SW480 (cell line): ENCODE measurements at regions not wholly inside any gene's neighbourhood (a gene's known extent, or its start where the extent isn't known, plus 50 kb on each side); places are given as distances from the start of the nearest gene placed in this dataset.

Experiments
- DNase-seq: peaks from one replicate; pipeline ENCODE4 v3.0.0-alpha.2; 2016; ENCODE audit warnings: low spot score

DNA sequence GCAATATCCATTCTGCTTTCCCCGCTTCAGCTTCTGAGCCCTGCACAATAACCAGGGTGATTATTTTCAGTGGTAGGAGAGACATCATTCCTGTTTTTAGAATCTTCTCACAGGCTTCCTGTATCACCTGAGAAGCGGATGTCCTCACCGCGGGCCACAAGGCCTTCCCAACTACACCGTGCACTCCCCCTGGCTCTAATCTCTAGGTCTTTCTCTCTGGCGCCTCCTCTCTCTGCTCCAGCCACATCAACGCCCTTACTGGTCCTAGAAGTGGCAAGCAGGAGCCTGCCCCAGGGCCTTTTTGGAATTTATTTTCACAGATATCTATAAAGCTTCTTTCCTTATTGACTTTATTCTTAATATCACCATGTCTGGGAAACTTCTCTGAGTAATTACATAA lies 675.2 kb upstream of the FRG1 start:
- DNase-seq: no peak

DNA sequence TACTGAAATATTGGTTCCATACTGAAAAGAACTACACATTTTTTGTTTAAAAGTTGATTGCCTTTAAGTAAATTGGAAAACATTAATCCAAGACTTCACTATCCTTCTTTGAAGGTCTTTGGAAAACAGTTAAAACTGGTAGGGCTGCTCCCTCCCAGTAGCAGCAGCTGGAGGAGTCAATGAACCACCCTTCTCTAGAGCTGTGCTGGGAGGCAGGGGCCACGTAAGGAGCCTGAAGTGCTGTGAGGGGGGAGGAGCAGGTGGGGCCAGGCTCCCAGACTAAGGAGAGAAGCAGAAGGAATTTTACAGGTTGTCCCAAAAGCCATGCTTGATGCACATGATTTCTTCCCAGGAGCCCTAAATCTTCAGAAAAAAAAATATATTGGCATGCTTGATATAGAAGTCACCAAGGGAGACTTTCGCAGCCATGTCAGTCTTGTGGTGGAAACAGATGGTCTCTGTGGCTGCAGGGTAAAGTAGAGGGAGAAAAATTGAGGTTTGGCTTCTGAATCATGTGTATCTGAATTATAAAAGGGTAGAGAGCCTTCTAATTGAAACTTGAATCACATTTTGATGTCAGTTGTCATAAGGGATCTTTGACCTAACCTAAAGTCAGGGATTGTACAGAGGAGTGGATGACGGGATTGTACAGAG lies 673.2 kb upstream of the FRG1 start:
- no peak for DNase-seq

DNA sequence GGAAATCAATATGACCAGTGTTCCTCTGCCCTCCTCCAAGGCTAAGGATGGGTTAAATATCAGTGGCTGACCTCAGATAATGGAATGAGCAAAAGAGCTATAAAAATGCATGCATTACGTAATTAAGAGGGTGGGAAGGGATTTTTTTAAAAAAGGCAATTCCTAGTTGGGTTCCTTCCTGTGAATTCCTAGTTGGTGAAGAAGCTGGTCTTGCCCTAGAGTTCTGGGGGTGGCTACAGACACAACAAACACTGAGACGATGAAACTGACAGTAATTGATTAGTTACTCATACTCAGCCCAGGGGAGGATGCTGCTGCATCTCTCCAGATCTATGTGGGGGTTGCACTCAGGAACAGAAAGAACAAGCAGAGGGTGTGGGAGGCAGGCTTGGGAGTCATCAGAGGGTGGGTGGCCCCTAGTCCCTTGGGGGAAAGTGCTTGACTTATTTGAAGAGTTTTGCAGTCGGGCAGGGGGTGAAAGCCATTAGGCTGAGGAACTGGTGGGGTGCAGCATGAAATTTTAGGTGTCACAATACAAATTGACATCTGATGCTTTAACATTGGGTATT lies 662.0 kb upstream of the FRG1 start:
- no peak for DNase-seq

DNA sequence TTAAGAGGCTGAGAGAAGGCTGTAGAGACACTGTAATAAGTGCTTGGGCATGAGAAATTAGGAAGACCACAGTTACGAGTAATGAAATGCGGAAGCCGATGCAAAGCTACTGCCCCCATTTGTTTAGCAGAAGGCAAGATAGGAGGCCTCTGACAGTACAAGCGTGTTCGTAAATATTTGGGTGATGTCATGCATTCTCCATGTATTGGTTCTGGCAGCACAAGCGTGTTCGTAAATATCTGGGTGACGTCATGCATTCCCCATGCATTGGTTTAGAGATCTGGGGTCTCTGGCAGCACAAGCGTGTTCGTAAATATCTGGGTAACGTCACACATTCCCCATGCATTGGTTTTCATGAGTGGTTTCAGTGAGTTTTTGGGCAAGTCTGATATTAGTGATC lies 661.5 kb upstream of the FRG1 start:
- DNase-seq: no peak

DNA sequence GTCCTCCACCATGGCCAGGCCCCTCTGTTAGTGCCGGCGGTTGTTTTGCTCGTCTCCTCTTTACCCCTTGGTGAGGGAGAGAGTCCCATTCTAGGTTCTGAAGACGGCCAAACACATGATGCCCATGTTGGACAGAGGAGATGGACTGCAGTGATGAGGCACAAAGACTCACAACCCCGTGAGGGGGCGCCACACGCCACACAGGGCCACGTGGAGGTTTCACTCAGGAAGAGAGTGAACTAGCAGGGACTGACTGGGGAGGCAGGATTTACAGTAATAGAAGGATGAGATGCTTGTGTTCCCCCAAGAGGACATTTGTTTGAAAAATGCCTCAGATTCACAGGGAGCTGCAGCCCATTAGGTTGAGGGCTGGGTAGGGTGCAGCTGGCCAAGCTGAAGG lies 655.3 kb upstream of the FRG1 start:
- DNase-seq: no peak

DNA sequence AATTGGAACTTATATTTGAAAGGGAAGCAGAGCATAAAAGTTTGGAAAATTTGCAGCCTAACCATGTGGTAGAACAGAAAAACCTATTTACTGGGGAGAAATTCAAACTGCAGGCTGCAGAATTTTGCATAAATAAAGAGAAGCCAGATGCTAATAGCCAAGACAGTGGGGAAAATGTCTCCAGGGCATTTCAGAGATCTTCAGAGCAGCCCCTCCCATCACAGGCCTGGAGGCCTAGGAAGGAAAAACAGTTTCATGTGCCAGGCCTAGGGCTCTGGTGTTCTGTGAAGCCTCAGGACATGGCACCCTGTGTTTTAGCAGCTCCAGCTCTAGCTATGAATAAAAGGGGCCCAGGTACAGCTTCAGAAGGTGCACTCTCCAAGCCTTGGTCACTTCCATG lies 648.7 kb upstream of the FRG1 start:
- no peak for DNase-seq

DNA sequence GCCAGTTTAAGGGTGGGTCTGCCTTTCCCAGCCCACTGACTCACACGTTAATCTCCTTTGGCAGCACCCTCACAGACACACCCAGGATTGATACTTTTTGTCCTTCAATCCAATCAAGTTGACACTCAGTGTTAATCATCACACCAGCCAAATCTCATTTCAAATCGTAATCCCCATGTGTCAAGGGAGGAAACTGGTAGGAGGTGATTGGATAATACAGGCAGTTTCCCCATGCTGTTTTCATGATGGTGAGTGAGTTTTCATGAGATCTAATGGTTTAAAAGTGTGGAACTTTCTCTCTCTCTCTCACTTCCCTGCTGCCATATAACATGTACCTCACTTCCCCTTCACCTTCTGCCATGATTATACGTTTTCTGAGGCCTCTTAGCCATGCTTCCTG lies 647.2 kb upstream of the FRG1 start:
- DNase-seq: no peak

DNA sequence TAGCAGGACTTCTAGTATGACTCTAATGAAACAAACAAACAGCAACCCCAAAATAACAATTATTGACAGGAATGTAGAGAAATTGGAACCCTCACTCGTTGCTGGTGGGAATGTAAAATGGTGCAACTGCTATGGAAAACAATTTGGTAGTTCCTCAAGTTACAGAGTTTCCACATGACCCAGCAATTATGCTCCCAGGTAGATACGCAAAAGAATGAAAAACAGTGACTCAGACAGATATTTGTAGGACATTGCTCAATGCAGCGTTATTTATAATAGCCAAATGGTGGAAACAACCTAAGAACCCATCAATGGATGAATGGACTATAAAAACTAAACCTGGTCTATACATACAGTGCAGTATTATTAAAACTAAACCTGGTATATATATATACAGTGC lies 646.1 kb upstream of the FRG1 start:
- DNase-seq: no peak

DNA sequence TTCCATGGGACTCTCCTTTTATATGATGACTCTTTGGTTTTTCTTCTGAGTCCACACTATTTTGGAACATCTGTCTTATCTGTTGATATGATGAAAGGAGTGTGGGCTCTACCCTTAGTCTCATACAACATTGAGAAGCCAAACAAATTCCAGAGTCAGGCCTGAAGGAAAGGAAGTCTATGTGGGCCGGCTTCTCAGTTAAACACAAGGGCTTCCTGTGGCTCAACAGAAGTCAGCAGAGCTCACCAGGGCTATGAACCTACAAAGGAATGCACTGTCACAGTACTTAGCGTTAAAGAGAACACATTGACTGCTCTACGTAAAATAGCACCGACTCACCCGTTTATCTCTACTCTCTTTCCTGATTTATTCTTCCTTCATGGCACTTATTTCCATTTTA lies 641.0 kb upstream of the FRG1 start:
- DNase-seq: no peak

DNA sequence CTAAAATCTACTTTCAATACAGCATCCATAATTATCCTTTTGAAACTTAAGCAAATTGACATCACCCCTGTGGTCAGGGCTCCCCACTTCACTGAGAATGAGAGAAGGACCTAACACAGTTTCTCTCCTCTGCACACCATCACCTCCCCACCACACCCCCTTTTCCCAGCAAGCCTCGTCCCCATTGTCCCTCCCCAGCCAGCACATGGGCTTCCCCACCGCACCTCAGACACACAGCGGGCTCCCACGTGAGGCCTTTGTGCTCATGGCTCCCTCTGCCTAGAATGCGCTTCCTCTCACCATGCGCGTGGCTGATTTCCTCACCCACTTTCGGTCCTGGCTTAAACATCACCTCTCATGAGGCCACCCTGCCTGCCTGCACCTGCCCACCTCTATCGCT lies 639.0 kb upstream of the FRG1 start:
- no peak for DNase-seq

DNA sequence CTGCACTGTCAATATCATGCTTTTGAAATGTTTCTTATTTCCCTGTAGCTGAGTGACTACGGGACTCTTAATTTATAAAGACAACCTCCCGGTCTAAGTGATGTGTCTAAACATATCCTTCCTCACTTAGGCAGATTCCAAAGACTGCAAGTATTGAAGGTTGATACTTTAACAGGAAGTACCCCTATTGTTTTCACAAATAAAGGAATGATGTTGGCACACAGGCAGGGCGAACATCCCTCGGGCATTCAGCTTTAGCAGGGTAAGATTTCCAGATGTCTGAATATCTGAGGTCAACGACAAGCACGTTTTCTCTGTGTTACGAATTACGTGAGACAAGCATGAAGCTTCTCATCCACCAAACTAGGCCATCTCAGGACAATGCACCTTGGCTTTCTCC lies 638.0 kb upstream of the FRG1 start:
- no peak for DNase-seq

DNA sequence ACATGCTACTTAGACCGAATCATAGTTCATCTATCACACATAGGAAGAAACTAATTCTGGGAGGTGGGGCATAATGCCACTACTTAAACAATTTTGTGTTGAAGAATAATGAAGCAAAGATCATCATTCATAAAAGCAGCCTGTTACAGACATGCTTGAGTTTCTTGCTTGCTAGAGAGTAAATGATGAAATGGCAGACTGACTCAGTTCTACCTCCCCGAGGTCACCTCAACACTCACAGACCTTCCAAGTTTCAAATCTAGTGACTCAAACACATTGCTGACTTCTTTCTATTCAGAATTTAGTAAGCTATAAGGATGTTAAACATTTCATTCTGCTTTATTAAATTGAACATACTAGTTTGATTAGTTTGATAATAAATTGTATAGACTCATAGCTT lies 636.5 kb upstream of the FRG1 start:
- no peak for DNase-seq

DNA sequence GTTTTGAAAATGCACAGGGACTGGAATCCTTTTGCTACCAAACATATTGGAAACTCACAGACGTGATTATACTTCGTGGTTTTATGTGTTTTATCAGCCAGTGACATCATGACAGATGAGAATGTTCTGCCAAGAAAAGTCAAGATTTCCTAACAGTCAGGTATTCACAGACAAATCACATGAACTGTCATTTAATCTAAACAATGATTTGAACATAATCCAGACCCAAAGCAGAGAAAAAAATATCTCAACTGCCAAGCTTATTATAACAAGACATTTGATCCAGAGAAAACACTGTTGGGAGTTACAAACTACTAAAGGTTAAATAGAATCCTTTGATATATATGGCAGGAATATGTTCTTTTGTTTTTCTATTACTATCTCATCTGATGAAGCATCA lies 635.9 kb upstream of the FRG1 start:
- no peak for DNase-seq

DNA sequence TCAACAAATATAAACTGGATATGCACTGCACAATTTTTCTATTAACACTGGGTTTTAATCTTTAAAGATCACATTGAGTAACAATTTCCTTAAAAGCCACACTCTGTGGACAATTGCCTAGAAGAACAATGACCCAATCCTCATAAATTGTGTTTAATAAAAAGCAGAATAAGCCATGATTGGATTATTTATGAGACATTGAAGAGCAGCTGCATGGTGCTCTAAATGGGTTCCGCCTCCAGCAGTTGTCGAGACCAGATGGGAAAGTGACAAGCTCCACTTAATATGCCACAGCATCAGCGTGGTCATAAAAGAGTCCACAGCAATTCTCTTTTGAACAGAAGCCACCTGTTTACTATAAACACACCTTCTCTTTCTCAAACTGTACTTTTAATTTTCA lies 635.2 kb upstream of the FRG1 start:
- DNase-seq: no peak

DNA sequence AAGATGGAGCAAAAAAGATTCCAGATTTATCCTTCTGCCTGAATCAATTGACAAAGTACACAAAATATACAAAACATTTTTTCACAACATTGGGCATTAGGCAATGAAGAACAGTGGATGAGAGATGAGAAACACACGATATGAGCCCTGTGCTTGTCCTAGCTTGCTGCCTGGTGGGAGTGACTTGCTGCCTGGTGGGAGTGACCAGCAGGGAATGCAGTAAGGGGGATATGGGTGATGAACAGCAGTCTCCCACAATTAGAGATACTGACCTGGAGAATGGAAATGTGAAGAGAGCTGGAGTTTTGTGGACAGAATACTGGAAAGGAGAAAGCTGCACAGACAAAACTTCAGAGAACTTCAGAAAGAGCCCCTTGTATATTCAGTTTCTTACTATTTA lies 629.4 kb upstream of the FRG1 start:
- no peak for DNase-seq

DNA sequence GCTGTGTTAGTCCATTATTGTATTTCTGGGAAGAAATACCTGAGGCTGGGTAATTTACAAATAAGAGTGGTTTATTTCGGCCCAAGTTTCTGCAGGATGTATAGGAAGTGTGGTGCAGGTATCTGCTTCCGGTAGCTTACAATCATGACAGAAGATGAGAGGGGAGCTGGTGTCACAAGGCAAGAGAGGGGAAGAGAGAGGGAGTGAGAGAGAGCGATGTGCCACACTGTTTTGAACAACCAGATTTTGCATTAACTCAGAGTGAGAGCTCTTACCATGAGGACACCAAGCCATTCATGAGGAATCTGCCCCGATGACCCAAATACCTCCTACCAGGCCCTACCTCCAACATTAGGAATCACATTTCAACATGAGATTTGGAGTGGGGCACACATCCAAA lies 627.6 kb upstream of the FRG1 start:
- DNase-seq: no peak

DNA sequence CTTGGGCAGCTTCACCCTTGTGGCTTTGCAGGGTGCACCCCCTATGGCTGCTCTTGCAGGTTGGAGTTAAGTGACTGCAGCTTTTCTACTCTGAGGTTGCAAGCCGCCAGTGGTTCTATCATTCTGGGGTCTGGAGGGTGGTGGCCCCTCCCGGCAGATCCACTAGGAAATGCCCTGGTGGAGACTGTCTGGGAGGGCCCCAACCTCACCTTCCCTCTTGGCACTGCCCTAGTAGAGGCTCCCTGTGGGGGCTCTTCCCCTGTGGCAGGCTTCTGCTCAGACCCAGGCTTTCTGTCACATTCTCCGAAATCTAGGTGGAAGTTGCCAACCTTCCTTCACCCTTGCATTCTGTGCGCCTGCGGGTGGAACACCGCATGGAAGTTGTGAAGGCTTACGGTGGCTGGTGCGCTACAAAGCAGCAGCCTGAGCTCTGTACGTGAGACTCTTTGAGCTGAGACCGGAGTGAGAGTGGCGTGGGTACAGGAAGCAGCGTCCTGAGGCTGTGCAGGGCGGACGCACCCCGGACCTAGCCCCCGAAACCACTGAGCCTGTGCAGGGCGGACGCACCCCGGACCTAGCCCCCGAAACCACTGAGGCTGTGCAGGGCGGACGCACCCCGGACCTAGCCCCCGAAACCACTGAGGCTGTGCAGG lies 626.7 kb upstream of the FRG1 start:
- DNase-seq: no peak

DNA sequence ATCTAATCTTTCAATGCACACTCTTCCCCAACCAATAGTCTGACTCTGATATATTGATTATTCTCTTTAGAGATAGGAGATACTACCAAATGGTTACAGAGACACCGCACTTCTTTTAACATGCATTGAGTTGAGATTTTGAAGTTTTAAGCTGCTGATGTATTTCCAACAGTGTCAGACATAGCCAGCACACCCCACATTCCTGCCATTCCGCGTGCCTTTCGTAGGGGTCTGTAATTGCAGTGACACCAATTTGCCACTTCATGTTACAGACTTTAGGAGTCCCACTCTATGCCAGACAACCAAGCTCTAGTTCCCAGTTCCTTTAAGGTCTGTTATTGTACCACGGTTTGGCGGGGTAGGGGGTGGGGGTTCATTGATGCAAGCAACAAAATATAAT lies 618.2 kb upstream of the FRG1 start:
- DNase-seq: no peak

DNA sequence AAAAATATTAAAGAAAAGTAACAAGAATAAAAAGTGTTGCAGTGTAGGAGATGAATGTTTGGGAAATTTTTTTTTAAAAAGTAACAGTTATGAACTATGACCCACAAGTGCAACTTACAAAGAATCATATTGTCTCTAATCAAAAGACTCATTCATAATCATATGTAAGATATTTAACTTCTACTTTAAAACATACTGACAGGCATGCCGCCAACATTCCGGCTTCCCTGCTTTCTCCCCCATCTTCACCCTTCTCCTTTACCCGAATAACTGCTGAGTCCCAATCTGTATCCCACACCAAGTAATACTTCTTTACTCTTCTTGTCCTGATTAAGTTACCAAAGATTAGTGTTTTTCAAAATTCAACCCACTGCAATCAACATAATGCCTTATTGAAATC lies 598.8 kb upstream of the FRG1 start:
- DNase-seq: no peak

DNA sequence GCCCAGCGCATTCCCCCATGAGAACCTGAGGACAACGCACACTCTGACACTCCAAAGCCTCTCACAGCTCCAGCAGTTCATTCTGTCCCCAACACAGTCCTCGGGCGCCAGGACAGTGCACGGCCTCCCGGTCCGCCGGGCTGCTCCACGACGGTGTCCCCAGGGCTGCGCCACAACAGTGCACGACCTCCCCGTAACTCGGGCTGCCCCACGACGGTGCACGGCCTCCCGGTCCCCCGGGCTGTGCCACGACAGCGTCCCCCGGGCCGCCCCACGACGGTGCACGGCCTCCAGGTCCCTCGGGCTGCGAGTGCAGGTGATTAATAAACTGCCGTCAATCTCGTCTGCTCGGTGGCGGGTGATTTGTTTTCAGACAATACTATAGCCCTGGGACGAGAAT lies 585.1 kb upstream of the FRG1 start:
- no peak for DNase-seq

DNA sequence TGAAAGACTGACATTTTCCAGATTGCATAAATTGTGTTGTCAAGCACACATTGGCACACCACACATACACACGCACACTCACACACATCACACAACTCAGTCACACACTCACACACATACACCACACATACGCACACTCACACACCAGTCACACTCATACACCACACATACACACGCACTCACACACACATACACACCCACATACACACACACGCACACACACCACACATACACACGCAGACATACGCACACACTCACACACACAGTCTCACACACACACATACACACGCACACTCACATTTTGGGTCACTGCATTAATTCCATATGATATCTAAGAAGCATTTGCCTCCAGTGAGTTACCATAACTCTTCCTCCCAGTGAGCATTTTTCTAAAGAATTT lies 578.3 kb upstream of the FRG1 start:
- DNase-seq: no peak

DNA sequence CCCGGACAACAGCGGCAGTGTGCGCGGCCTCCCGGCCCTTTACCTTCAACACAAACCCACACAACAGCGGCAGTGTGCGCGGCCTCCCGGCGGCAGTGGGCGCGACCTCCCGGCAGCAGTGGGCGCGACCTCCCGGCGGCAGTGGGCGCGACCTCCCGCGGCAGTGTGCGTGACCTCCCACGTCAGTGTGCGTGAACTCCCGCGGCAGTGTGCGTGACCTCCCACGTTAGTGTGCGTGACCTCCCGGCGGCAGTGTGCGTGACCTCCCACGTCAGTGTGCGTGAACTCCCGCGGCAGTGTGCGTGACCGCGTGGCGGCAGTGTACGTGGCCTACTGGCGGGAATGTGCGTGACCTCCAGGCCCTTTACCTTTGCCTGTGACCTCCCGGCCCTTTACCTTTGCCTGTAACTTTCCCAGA lies 576.6 kb upstream of the FRG1 start:
- no peak for DNase-seq

DNA sequence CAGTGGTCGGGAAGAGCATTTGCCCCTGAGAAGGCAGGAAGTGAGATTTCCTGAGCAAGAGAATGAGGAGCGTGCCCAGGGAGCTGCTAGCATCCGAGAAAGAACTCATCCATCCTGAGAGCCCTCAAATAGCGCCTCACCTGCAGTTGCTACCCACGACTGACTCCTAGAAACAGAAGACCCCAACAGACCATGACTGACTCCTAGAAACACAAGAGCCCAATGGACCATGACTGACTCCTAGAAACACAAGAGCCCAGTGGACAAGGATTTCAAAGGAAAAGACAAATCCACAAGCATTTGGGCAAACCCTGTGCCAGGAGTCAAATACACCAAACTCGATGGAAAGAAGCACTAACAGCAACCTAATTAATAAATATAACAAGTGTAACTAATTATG lies 575.2 kb upstream of the FRG1 start:
- no peak for DNase-seq

DNA sequence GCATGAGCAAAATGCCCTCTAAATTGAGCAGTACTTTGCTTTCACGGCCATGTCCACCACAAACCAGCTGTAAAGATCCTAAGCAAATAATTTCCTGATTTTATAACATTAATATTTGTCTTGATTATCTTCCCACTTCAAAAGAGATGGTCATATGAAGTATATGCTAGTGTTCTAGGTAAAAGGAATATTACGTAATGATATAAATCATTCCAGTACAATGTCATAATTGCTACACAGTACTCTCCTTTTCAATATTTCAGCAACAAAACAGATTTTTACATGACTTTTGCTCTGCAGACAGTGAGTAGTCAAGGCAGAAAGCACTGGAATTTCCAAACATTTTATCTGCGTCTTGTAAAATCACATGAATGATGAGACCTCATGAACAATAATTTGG lies 572.8 kb upstream of the FRG1 start:
- no peak for DNase-seq
